GM10266 (cell line): ENCODE measurements at regions not wholly inside any gene's neighbourhood (a gene's known extent, or its start where the extent isn't known, plus 50 kb on each side); places are given as distances from the start of the nearest gene placed in this dataset.
A peak's percentile ranks its signal among the peaks of the same experiment; 100 is the strongest.

Source experiments
- DNase-seq: peaks from one replicate; pipeline ENCODE4 v3.0.0; 2012; ENCODE audit errors: extremely low spot score
- CTCF ChIP-seq: IDR thresholded peaks from 2 replicates; pipeline ENCODE4 v1.5.1; 2012; ENCODE audit warnings: mild to moderate bottlenecking, low read depth; ENCODE audit not compliant: control insufficient read depth, insufficient read depth; ENCODE audit errors: missing control alignments

DNA sequence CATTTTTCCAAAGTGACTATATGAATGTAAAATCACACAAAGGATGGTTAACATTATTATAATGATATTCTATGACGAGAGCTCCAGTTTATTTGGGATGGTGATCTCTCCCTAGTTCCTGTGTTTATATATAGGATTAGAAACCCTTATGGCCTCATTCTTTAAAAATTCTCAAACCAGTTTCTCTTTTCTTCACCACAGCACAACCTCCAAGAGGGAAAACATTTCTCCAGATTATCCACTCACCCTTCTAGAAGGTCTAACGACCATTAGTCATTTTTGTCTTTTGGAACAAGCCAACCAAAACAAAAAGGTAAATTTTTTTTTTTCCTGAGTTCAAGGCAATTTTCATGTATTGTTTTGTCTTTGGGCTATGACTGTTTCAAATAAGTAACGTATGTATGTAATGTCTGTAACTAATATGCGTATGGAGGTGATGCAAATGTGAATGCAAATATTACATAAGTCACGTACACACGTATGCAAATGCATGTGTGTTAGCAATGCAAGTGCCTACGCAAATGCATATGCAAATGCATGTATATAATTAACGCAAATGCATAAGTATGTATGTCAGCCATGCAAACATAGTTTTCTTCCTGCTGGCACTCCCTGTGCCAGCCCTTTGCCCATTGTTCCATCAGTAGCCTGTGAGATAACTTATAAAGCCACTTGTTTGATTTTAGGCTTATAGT lies 72.5 kb upstream of the MORC3 start:
- TF ChIP-seq CTCF: no peak

DNA sequence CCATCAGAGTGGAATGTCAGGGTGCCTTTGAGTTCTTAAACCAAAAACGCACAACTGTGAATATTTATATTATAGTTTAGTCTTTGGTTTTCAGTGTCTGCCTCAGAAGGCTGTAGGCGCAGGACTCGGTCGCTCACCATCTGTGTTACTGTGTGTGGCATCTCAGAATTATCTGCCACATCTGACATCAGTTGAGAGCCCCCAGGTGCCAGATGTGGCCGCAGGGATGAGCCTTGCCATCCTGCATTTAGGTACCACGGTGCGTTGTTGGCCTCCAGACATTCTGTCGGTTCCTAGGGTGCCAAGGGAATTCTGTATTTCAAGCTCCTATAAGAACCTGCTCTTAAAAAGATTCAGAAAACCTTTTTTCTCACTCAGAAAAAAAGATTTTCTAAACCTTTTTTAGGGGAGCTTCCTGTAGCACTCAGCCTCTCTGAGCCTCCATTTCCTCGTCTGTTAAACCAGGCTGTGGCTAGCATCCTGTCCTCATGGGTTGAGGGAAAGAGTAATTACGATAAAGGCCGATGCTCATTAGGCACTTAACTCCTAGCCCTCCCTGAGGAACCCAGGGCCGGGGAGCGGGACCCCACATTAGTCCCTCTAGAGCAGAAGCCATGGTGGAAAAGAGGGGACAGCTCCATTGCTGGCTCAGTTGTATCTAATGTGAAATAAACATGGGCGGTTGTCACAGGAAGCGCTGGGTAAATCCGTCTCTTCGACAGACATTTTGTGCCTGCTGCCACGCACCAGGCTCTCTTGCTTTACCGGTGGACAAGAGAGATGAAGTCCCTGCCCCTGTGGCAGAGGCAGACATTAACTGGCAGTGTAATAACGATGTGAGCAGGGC lies 70.2 kb upstream of the MORC3 start:
- TF ChIP-seq CTCF: no peak

More for the DNA sequence above, 72.5 kb upstream of the MORC3 start:
- DNase-seq: no peak

GRCh38 chr21:36250423-36251075 lies 69.4 kb upstream of the MORC3 start:
- no peak for TF ChIP-seq CTCF
- DNase-seq: no peak

More for the DNA sequence above, 70.2 kb upstream of the MORC3 start:
- DNase-seq: no peak

- no peak for DNase-seq
- no peak for TF ChIP-seq CTCF
Observed at GRCh38 chr21:36254106-36254941, 65.7 kb upstream of the MORC3 start.

DNA sequence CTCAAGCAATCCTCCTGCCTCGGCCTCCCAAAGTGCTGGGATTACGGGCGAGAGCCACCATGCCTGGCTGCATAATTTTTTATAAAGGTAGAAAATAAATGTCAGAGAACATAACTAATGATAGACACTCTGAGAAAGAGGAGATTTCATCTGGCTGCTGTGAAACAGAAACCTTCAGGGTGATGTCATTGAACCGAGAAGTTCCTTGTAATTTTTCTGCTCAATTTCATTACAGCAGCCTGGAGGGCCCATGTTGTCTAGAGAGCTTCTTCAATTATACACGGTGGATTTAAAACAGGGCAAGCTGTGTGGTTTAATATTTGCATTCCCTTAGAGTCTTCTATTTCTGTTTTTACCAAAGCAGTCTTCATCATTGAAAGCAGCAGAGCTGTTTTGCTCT lies 64.3 kb upstream of the MORC3 start:
- TF ChIP-seq CTCF: no peak
- DNase-seq: peak; percentile 73

DNA sequence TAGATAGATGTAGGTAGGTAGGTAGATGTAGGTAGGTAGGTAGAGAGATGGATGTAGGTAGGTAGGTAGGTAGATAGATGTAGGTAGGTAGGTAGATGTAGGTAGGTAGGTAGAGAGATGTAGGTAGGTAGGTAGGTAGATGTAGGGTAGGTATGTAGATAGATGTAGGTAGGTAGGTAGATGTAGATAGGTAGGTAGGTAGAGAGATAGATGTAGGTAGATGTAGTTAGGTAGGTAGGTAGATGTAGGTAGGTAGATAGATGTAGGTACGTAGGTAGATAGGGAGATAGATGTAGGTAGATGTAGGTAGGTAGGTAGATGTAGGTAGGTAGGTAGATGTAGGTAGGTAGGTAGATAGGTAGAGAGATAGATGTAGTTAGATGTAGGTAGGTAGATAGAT lies 62.3 kb upstream of the MORC3 start:
- no peak for DNase-seq
- TF ChIP-seq CTCF: no peak
